B cell (primary cell): ENCODE measurements at regions not wholly inside any gene's neighbourhood (a gene's known extent, or its start where the extent isn't known, plus 50 kb on each side); places are given as distances from the start of the nearest gene placed in this dataset.

ENCODE experiments used
- ATAC-seq: fragments of 200-7000 bp; cut with Tn5 transposase; one replicate; pipeline ENCODE4 v1.10.0; 2021; ENCODE audit warnings: low read depth, mild to moderate bottlenecking, moderate number of reproducible peaks, moderate library complexity
- CTCF ChIA-PET: fragments of 350-600 bp; sonication (Branson Sonifier 250); formaldehyde crosslinking; loops from one replicate; lab custom pipeline; 2021; ENCODE audit warnings: antibody characterized with exemption, inconsistent platforms; lab: Charles Lee
- POLR2A ChIA-PET: fragments of 350-600 bp; sonication (Branson Sonifier 250); formaldehyde crosslinking; loops from one replicate; lab custom pipeline; 2021; ENCODE audit warnings: antibody characterized with exemption; lab: Charles Lee
- DNase-seq: peaks from one replicate; pipeline ENCODE4 v3.0.0; 2013
- H2AFZ ChIP-seq: 2 replicates; pipeline ENCODE4 v1.6.1; 2012; ENCODE audit warnings: mild to moderate bottlenecking, low read depth, low read length; ENCODE audit not compliant: insufficient read depth, poor library complexity, severe bottlenecking
- H3K27ac ChIP-seq, 2 donors: 1 replicate in 1 of 2; 2 replicates in 1 of 2; pipeline ENCODE4 v1.5.1; 2012 to 2013; ENCODE audit warnings: low read length in 2 of 2, mild to moderate bottlenecking in 2 of 2, moderate library complexity in 1 of 2
- H3K27me3 ChIP-seq, 4 experiments: fragments of 200-600 bp in 1 of 4; sonication (generic) in 1 of 4; replicated peaks in 1 of 4; 1 replicate in 2 of 4; 2 replicates in 2 of 4; pipeline versions ENCODE4 v1.6.1 to v1.7.0; 2013 to 2016; ENCODE audit warnings: low read length in 3 of 4, mild to moderate bottlenecking in 2 of 4, mixed read lengths in 1 of 4, moderate library complexity in 1 of 4; ENCODE audit not compliant: insufficient read depth in 4 of 4, control insufficient read depth in 3 of 4; ENCODE audit errors: control extremely low read depth in 1 of 4
- H3K36me3 ChIP-seq, 2 experiments: replicated peaks in 1 of 2; 1 replicate in 1 of 2; 2 replicates in 1 of 2; pipeline versions ENCODE4 v1.6.1 to v1.7.1; 2013; ENCODE audit warnings: low read length in 1 of 2; ENCODE audit not compliant: insufficient read depth in 2 of 2, control insufficient read depth in 1 of 2; ENCODE audit errors: control extremely low read depth in 1 of 2, extremely low read depth in 1 of 2
- H3K4me1 ChIP-seq, 2 donors: fragments of 200-600 bp in 1 of 2; sonication (generic) in 1 of 2; 1 replicate in 1 of 2; 2 replicates in 1 of 2; pipeline versions ENCODE4 v1.5.1 to v1.6.1; 2013 to 2017; ENCODE audit warnings: low read length in 2 of 2; ENCODE audit not compliant: control insufficient read depth in 2 of 2, insufficient read depth in 2 of 2
- H3K4me2 ChIP-seq: replicated peaks from 2 replicates; pipeline ENCODE3; 2012; ENCODE audit warnings: mild to moderate bottlenecking, low read depth, low read length; ENCODE audit not compliant: poor library complexity, severe bottlenecking
- H3K4me3 ChIP-seq, 5 experiments: fragments of 200-600 bp in 1 of 5; sonication (generic) in 1 of 5; 1 replicate in 3 of 5; 2 replicates in 2 of 5; pipeline versions ENCODE4 v1.5.1 to v1.7.0; 2011 to 2016; ENCODE audit warnings: low read length in 4 of 5, mild to moderate bottlenecking in 4 of 5, low read depth in 2 of 5, control low read depth in 1 of 5, moderate library complexity in 1 of 5; ENCODE audit not compliant: insufficient read depth in 1 of 5; ENCODE audit errors: control extremely low read depth in 1 of 5, extremely low read depth in 1 of 5
- H3K79me2 ChIP-seq: fragments of 200-600 bp; sonication (generic); one replicate; pipeline ENCODE4 v1.6.0; 2016; ENCODE audit warnings: low read length; ENCODE audit not compliant: control insufficient read depth, insufficient read depth
- H3K9ac ChIP-seq: fragments of 200-600 bp; sonication (generic); 2 replicates; pipeline ENCODE4 v1.6.1; 2017; ENCODE audit warnings: mild to moderate bottlenecking, low read length, moderate library complexity
- H3K9me3 ChIP-seq, 3 donors: one replicate each; pipeline versions ENCODE4 v1.6.1 to v1.7.1; 2013; ENCODE audit warnings: low read length in 2 of 3; ENCODE audit not compliant: control insufficient read depth in 2 of 3, insufficient read depth in 1 of 3; ENCODE audit errors: control extremely low read depth in 1 of 3
- H4K20me1 ChIP-seq: 2 replicates; pipeline ENCODE4 v1.6.0; 2012; ENCODE audit warnings: mild to moderate bottlenecking, low read length; ENCODE audit not compliant: insufficient read depth, control insufficient read depth, poor library complexity, severe bottlenecking
- H3K27ac Mint-ChIP-seq: one replicate; pipeline ENCODE4 v1.8.0; 2021; ENCODE audit warnings: mixed read lengths
- H3K27me3 Mint-ChIP-seq: one replicate; pipeline ENCODE4 v1.8.0; 2021; ENCODE audit warnings: mixed read lengths
- H3K4me1 Mint-ChIP-seq: one replicate; pipeline ENCODE4 v1.8.0; 2021; ENCODE audit warnings: mixed read lengths
- H3K4me3 Mint-ChIP-seq: one replicate; pipeline ENCODE4 v1.8.0; 2021; ENCODE audit warnings: mixed read lengths
- H3K9me3 Mint-ChIP-seq: one replicate; pipeline ENCODE4 v1.8.0; 2022; ENCODE audit warnings: mixed read lengths; ENCODE audit not compliant: insufficient read depth
- EZH2 ChIP-seq: IDR thresholded peaks from 2 replicates; pipeline ENCODE4 v1.6.1; 2012; ENCODE audit warnings: borderline replicate concordance, low read depth, mild to moderate bottlenecking, moderate library complexity, low read length; ENCODE audit not compliant: insufficient read depth, poor library complexity, severe bottlenecking
- WGBS: methylation state at CpG from one replicate; pipeline ENCODE4 v1.1.5; 2013; ENCODE audit warnings: missing lambda C conversion rate; ENCODE audit not compliant: insufficient coverage; 5-methylcytosine and 5-hydroxymethylcytosine counted together
- intact Hi-C: fragments of 100-400 bp; cut with micrococcal nuclease; formaldehyde crosslinking; loops from one replicate; pipeline ENCODE4 v1.10.0; 2022
- TF ChIP-seq, protein P1 (sequence below): fragments of 200-600 bp; IDR thresholded peaks from one replicate; pipeline ENCODE4 v1.8.0; 2022; ENCODE audit warnings: antibody characterized with exemption, mild to moderate bottlenecking

GRCh38 chr3:130619196-130619595, 102.2 kb downstream of the COL6A6 start:
- CTCF ChIA-PET: no interaction called here
- POLR2A ChIA-PET: no interaction called here
- Histone ChIP-seq H3K27ac (no peak overlapping the region), H3K9me3 (no peaks in the 10 kb centered on the region), H3K4me1 (no peaks in the 10 kb centered on the region), H3K27me3 (no peaks in the 10 kb centered on the region), H2AFZ (no peak overlapping the region), H3K9ac (no peak overlapping the region), H4K20me1 (no peaks in the 10 kb centered on the region), H3K4me2 (no peak overlapping the region), H3K79me2 (no peaks in the 10 kb centered on the region), H3K4me3 (no peak overlapping the region), H3K36me3 (no peaks in the 10 kb centered on the region)
- Mint-ChIP-seq H3K27ac (no peak overlapping the region), H3K4me1 (no peaks in the 10 kb centered on the region), H3K27me3 (peaks cover 20% of the 10 kb centered on the region), H3K4me3 (no peak overlapping the region), H3K9me3 (no peaks in the 10 kb centered on the region)
- intact Hi-C loops: no loop called here
- TF ChIP-seq, protein P1, sequence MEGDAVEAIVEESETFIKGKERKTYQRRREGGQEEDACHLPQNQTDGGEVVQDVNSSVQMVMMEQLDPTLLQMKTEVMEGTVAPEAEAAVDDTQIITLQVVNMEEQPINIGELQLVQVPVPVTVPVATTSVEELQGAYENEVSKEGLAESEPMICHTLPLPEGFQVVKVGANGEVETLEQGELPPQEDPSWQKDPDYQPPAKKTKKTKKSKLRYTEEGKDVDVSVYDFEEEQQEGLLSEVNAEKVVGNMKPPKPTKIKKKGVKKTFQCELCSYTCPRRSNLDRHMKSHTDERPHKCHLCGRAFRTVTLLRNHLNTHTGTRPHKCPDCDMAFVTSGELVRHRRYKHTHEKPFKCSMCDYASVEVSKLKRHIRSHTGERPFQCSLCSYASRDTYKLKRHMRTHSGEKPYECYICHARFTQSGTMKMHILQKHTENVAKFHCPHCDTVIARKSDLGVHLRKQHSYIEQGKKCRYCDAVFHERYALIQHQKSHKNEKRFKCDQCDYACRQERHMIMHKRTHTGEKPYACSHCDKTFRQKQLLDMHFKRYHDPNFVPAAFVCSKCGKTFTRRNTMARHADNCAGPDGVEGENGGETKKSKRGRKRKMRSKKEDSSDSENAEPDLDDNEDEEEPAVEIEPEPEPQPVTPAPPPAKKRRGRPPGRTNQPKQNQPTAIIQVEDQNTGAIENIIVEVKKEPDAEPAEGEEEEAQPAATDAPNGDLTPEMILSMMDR: no peak
- TF ChIP-seq EZH2: no peak
- DNase-seq (no peak), ATAC-seq (no peak)
- WGBS: 90% methylated on average over 2 of the region's 4 CpGs

DNA sequence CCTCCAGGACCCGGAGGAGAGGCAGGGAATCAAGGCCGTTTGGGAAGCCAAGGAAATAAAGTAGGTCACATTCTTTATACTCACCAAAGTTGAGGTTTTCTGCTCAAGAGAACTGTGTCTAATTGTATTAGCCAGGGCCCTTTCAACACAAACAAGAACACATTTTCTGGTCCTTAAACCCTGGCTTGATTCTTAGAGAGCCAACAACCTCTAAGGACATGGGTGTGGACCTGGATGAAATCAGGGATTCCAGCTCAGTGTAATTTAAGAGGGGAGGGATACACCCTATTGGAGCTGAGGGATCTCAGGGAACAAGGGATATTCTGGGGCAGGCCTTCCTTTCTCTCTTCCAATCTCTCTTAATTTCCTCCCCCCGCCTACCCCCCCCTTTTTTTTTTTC, 104.8 kb downstream of the COL6A6 start:
- Histone ChIP-seq H3K4me2 (no peak overlapping the region), H3K79me2 (no peaks in the 10 kb centered on the region), H3K9me3 (no peaks in the 10 kb centered on the region), H3K27me3 (no peaks in the 10 kb centered on the region), H3K27ac (no peak overlapping the region), H2AFZ (no peak overlapping the region), H3K4me1 (no peaks in the 10 kb centered on the region), H3K9ac (no peak overlapping the region), H3K4me3 (no peak overlapping the region), H4K20me1 (no peaks in the 10 kb centered on the region), H3K36me3 (no peaks in the 10 kb centered on the region)
- CTCF ChIA-PET: no interaction called here
- intact Hi-C loops: no loop called here
- Mint-ChIP-seq H3K4me1 (no peaks in the 10 kb centered on the region), H3K9me3 (peaks cover 2% of the 10 kb centered on the region), H3K4me3 (no peak overlapping the region), H3K27ac (no peak overlapping the region), H3K27me3 (peaks cover 24% of the 10 kb centered on the region)
- TF ChIP-seq, protein P1: no peak
- WGBS: 80% methylated on average over 1 of the region's 3 CpGs
- no peak for DNase-seq
- POLR2A ChIA-PET: no interaction called here
- no peak for ATAC-seq
